Glutamatergic neuron (in vitro differentiated cells): ENCODE measurements at regions not wholly inside any gene's neighbourhood (a gene's known extent, or its start where the extent isn't known, plus 50 kb on each side); places are given as distances from the start of the nearest gene placed in this dataset.
"Not testable (repeated sequence)": the region's sequence is repeated elsewhere in the genome, so short reads cannot be mapped to it uniquely, and the experiment has no call there.

Experiments used
- DNase-seq: peaks from one replicate; pipeline ENCODE4 v3.0.0; 2022
- H3K27ac Mint-ChIP-seq: one replicate; pipeline ENCODE4 v1.8.0; 2020; ENCODE audit warnings: mild to moderate bottlenecking, mixed read lengths, inconsistent platforms; ENCODE audit not compliant: unreplicated experiment
- H3K27me3 Mint-ChIP-seq: one replicate; pipeline ENCODE4 v1.8.0; 2020; ENCODE audit warnings: mild to moderate bottlenecking, moderate library complexity, mixed read lengths, inconsistent platforms; ENCODE audit not compliant: unreplicated experiment
- H3K36me3 Mint-ChIP-seq: one replicate; pipeline ENCODE4 v1.8.0; 2020; ENCODE audit warnings: mild to moderate bottlenecking, mixed read lengths, inconsistent platforms; ENCODE audit not compliant: unreplicated experiment
- H3K4me1 Mint-ChIP-seq: one replicate; pipeline ENCODE4 v1.8.0; 2020; ENCODE audit warnings: mild to moderate bottlenecking, low read depth, mixed read lengths, inconsistent platforms; ENCODE audit not compliant: unreplicated experiment
- H3K4me3 Mint-ChIP-seq: one replicate; pipeline ENCODE4 v1.8.0; 2020; ENCODE audit warnings: mild to moderate bottlenecking, mixed read lengths, inconsistent platforms; ENCODE audit not compliant: unreplicated experiment
- H3K9me3 Mint-ChIP-seq: one replicate; pipeline ENCODE4 v1.8.0; 2020; ENCODE audit warnings: mild to moderate bottlenecking, moderate library complexity, mixed read lengths, inconsistent platforms; ENCODE audit not compliant: unreplicated experiment
- TF ChIP-seq, protein P1 (sequence below): fragments of 200-600 bp; sonication (generic); IDR thresholded peaks from one replicate; pipeline ENCODE4 v1.5.0; 2021; ENCODE audit not compliant: partially characterized antibody, unreplicated experiment

DNA sequence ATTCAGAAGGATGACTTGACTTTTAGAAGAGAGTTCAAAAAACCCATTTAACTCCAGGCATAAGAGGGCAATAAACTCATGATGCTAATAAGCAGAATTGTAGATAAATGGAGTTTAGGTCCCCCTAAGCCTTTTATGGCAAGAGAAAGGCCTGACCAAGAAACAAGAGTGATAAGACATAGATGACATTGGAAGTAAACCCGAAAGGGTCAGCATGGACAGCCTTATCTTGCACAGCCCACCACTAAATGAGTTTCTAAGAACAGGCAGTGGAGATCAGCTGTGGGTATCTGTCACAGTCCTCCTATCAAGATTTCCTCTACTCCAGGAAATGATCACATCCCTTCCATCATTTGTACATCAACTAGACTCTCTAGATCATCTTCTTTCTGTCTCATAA is 457.9 kb upstream of the ADAMTS9 start:
- DNase-seq = no peak
- Mint-ChIP-seq H3K4me1 (no peaks in the 10 kb centered on the region), H3K27ac (no peak overlapping the region), H3K27me3 (peaks cover 2% of the 10 kb centered on the region), H3K4me3 (no peak overlapping the region), H3K36me3 (no peaks in the 10 kb centered on the region), H3K9me3 (no peaks in the 10 kb centered on the region)
- TF ChIP-seq, protein P1, sequence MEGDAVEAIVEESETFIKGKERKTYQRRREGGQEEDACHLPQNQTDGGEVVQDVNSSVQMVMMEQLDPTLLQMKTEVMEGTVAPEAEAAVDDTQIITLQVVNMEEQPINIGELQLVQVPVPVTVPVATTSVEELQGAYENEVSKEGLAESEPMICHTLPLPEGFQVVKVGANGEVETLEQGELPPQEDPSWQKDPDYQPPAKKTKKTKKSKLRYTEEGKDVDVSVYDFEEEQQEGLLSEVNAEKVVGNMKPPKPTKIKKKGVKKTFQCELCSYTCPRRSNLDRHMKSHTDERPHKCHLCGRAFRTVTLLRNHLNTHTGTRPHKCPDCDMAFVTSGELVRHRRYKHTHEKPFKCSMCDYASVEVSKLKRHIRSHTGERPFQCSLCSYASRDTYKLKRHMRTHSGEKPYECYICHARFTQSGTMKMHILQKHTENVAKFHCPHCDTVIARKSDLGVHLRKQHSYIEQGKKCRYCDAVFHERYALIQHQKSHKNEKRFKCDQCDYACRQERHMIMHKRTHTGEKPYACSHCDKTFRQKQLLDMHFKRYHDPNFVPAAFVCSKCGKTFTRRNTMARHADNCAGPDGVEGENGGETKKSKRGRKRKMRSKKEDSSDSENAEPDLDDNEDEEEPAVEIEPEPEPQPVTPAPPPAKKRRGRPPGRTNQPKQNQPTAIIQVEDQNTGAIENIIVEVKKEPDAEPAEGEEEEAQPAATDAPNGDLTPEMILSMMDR = no peak

DNA sequence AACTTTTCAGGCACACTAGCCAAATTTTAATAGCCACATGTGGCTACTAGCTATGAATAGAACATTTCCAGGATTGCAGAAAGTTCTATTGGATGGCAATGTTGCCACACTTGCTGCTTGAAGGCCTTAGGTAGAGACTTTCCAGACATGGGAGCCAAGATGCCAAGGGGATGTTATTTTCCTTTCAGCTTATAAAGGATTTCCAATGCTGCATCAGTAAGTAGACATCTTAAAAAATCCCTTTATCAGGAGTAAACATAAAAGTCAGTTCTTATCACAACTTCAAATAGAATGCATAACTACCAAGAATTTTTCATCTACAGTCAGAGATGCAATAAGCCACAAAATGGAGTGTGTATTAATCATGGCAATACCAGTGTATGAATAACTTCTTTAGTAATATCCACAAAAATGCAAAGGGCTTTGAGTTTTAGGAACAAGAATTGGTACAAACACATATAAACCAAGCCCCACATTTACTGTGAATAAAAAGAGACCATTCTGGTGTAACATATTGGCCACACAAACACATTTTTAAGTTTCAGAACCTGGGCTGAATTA is 457.1 kb upstream of the ADAMTS9 start:
- Mint-ChIP-seq H3K36me3 (no peaks in the 10 kb centered on the region), H3K4me1 (no peaks in the 10 kb centered on the region), H3K27me3 (peaks cover 2% of the 10 kb centered on the region), H3K9me3 (no peaks in the 10 kb centered on the region), H3K27ac (no peak overlapping the region), H3K4me3 (no peak overlapping the region)
- TF ChIP-seq, protein P1 = no peak
- DNase-seq = no peak

DNA sequence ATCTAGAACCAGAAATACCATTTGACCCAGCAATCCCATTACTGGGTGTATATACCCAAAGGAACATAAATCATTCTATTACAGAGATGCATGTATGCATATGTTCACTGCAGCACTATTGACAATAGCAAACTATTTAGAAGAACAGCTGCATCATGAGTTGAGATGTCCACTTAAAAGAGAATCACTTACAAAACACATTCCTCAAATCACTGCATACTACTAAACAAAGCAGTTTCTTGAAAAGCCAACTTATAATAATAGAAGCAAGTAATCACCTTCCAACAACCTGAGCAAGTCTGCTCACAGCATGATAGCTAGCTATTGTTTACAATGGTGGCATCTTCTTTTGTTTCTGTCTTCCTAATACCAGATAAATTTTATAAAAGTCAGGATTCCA is 454.7 kb upstream of the ADAMTS9 start:
- Mint-ChIP-seq H3K27ac (no peak overlapping the region), H3K36me3 (no peaks in the 10 kb centered on the region), H3K9me3 (peaks cover 3% of the 10 kb centered on the region), H3K4me3 (no peak overlapping the region), H3K4me1 (no peaks in the 10 kb centered on the region), H3K27me3 (peaks cover 2% of the 10 kb centered on the region)
- TF ChIP-seq, protein P1 = no peak
- DNase-seq = no peak

DNA sequence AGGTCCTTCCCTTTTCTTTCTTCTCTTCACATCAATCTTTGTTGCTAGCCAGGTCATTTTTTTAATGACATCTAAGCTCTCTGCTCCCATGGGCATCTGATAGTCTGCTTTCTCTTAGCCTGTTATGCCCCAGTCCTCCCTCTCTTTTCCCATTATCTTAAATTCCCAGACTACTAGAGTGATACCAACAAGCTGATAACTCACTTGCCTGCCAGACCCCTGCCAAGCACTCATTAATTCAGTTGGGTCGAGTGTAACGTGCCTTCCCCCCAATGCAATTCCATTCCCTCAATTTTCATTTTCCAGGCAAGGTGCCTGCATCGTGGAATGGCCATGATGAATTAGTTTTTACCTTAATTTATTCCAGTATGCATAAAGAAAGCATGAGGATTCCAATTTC is 450.8 kb upstream of the ADAMTS9 start:
- Mint-ChIP-seq H3K27me3 (peaks cover 5% of the 10 kb centered on the region), H3K27ac (no peak overlapping the region), H3K36me3 (peaks cover 4% of the 10 kb centered on the region), H3K4me1 (no peaks in the 10 kb centered on the region), H3K9me3 (peaks cover 3% of the 10 kb centered on the region), H3K4me3 (no peak overlapping the region)
- TF ChIP-seq, protein P1 = no peak
- DNase-seq = no peak

DNA sequence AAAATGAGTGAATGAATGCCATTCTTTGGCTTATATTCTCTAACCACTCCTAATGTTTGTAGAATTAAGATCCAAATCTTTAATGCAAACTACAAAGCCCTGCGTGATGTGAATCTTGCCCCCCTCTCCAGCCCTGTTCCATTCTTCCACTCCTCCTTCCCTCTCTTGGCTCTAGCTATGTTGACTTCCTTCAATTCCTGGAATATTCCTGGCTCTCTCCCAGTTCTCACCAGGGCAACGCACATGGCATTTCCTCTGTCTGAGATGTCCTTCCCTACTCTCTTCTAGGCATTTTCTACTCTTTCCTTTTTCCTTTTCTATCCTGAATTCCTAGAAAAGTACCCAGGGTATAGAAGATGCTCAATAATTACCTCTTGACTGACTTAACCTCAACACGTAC is 446.0 kb upstream of the ADAMTS9 start:
- H3K36me3 Mint-ChIP-seq, H3K27ac Mint-ChIP-seq, H3K9me3 Mint-ChIP-seq, H3K4me1 Mint-ChIP-seq, H3K4me3 Mint-ChIP-seq, H3K27me3 Mint-ChIP-seq, DNase-seq: not testable (repeated sequence)

DNA sequence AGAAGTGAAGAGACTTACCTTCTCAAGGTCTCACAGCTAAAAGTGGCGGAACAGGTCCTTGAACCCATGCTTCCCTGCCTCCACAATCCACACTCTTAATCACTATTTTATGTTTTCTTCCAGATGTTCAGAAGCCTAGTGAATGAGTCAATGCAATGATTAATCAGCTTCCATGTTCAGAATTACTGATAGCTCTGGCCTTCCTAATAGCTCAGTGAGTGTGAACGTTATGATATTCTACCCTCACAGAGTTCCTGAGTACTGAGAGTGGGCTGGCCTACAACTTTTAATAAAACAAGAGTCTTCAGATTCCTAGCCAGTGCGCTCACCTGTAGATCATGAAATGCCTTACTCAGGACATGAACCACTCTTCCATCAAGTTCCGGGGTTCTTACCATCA is 443.0 kb upstream of the ADAMTS9 start:
- Mint-ChIP-seq H3K27me3 (peaks cover 4% of the 10 kb centered on the region), H3K36me3 (peaks cover 4% of the 10 kb centered on the region), H3K9me3 (no peaks in the 10 kb centered on the region), H3K27ac (no peak overlapping the region), H3K4me3 (no peak overlapping the region), H3K4me1 (no peaks in the 10 kb centered on the region)
- no peak for DNase-seq
- TF ChIP-seq, protein P1 = no peak
